ENCODE measurements at regions not wholly inside any gene's neighbourhood (a gene's known extent, or its start where the extent isn't known, plus 50 kb on each side); places are given as distances from the start of the nearest gene placed in this dataset.

DNA sequence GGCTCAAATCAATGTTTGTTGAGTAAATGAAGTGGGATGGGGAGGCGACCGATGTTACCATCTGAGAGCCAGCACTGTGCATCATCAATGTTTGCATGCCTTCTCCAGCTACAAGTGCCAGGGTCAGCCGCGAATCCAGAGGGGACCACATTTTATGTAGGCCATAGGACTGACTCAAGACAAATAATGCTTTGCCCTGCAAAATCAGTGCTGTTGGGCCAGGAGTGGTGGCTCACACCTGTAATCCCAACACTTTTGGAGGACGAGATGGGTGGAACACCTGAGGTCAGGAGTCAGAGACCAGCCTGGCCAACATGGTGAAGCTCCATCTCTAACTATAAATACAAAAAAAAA lies 53.1 kb upstream of the WSB1 start:
- no peaks in the 10 kb centered on the region for H3K27me3 ChIP-seq
- DNase-seq (no peak), ATAC-seq (no peak)
- no peak overlapping the region for H3K27ac ChIP-seq
- H3K9me3 ChIP-seq, result no peaks in the 10 kb centered on the region
- no peak overlapping the region for H3K4me3 ChIP-seq
- H3K4me1 ChIP-seq, result peaks cover 0 to 15% (median 11%) of the 10 kb centered on the region in 4 donors
- TF ChIP-seq, protein P1, sequence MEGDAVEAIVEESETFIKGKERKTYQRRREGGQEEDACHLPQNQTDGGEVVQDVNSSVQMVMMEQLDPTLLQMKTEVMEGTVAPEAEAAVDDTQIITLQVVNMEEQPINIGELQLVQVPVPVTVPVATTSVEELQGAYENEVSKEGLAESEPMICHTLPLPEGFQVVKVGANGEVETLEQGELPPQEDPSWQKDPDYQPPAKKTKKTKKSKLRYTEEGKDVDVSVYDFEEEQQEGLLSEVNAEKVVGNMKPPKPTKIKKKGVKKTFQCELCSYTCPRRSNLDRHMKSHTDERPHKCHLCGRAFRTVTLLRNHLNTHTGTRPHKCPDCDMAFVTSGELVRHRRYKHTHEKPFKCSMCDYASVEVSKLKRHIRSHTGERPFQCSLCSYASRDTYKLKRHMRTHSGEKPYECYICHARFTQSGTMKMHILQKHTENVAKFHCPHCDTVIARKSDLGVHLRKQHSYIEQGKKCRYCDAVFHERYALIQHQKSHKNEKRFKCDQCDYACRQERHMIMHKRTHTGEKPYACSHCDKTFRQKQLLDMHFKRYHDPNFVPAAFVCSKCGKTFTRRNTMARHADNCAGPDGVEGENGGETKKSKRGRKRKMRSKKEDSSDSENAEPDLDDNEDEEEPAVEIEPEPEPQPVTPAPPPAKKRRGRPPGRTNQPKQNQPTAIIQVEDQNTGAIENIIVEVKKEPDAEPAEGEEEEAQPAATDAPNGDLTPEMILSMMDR (IDR thresholded peaks at IDR 0.05), result no peak
- no peak for TF ChIP-seq POLR2A (IDR thresholded peaks at IDR 0.05)
- H3K36me3 ChIP-seq, result no peaks in the 10 kb centered on the region
- intact Hi-C loops (cut with DNase I), result loop anchor here (5.0 kb wide), 2 partner anchors 92 to 102 kb away; no protein-coding TSS in a partner anchor
- 56% methylated on average over 2 of the region's 5 CpGs for WGBS (ENCODE audit: insufficient coverage, low coverage, low lambda C conversion rate, missing lambda C conversion rate)

DNA sequence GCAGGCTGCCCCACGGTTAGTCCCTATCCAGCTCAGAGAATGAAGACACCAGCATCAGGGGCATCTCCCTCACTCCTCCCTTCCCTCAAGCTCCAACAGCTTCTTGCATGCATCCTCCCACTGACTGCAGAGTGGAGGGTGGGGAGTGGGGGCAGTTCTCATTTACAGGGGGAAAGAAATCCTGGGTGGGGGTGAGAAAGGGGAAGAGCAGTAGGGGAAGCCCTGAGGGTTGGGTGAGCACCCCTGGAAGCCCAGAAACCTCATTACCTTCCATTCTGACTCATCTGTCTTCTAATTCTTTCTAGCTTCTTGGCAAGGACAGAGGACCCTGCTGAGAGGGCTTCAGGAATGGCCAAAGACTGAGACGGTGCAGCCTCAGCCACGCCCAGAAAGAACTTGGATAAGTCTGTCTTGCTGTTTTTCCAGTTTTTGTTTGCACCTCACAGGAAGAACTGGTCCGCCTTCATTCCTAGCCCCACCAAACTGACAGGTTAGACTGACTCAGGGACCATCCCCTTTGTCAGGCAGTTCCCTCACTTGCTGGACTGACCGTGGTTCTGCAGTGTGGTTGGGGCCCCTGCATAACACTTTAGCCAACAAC lies 52.5 kb upstream of the WSB1 start:
- ATAC-seq (no peak), DNase-seq (no peak)
- Histone ChIP-seq H3K27ac (no peak overlapping the region), H3K36me3 (no peaks in the 10 kb centered on the region), H3K27me3 (no peaks in the 10 kb centered on the region), H3K4me3 (no peak overlapping the region), H3K4me1 (peaks cover 0 to 22% (median 14%) of the 10 kb centered on the region in 4 donors), H3K9me3 (no peaks in the 10 kb centered on the region)
- intact Hi-C loops (cut with DNase I), result loop anchor here (5.0 kb wide), 2 partner anchors 91 to 101 kb away; no protein-coding TSS in a partner anchor
- WGBS (ENCODE audit: insufficient coverage, low coverage, low lambda C conversion rate, missing lambda C conversion rate), result 78% methylated on average over 3 of the region's 5 CpGs
- no peak for TF ChIP-seq POLR2A (IDR thresholded peaks at IDR 0.05)
- TF ChIP-seq, protein P1 (IDR thresholded peaks at IDR 0.05), result no peak

DNA sequence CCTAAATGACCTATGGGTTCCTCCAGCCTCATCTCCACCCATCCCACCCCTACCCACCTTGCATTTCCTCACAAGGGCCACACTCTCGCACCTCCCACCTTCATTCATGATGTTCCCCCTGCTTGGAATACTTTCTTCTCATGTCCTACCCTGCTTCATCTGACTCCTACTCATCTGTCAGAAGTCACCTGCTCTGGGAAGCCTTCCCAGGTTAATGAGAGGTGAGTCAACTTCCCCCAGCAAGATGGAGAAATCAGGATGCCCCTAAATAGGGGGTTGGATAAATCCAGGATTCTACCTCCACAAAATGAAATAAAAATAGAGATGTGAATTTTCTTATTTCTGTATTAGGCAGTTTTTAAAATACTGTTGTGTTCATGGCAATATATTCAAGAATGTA lies 51.0 kb upstream of the WSB1 start:
- DNase-seq (no peak), ATAC-seq (no peak)
- no peaks in the 10 kb centered on the region for H3K9me3 ChIP-seq
- 100% methylated on average over 1 of the region's 1 CpG for WGBS (ENCODE audit: insufficient coverage, low coverage, low lambda C conversion rate, missing lambda C conversion rate)
- H3K27ac ChIP-seq, result no peak overlapping the region
- H3K36me3 ChIP-seq, result no peaks in the 10 kb centered on the region
- H3K27me3 ChIP-seq, result no peaks in the 10 kb centered on the region
- intact Hi-C loops (cut with DNase I), result loop anchor here (5.0 kb wide), 2 partner anchors 89 to 99 kb away; no protein-coding TSS in a partner anchor
- peaks cover 0 to 37% (median 24%) of the 10 kb centered on the region in 4 donors for H3K4me1 ChIP-seq
- H3K4me3 ChIP-seq, result no peak overlapping the region
- TF ChIP-seq POLR2A (IDR thresholded peaks at IDR 0.05), result no peak

DNA sequence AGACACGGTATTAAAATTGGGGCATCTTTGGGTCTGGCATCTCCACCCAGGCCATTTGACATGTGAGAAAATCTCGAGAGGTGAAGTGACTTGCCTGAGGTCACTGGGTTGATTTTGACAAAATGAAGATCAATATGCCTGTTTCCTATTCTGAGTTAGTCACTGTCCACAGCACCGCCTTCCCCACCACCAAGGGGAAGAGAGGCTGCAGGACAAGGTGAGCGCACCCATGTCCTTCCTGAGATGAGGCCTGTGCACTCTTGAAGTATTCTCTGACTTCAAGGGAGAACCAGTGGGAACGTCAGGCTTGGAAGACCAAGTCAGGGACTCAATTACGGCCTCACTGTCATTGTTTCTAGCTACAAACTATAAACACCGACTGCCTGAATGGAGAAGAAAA lies 49.9 kb upstream of the WSB1 start:
- peak overlapping the region; percentile 79 to 85 (median 85) for H3K27ac ChIP-seq
- WGBS (ENCODE audit: insufficient coverage, low coverage, low lambda C conversion rate, missing lambda C conversion rate), result 61% methylated on average over 4 of the region's 7 CpGs
- H3K27me3 ChIP-seq, result no peaks in the 10 kb centered on the region
- intact Hi-C loops (cut with DNase I), result loop anchor here (5.0 kb wide), 2 partner anchors 88 to 98 kb away; no protein-coding TSS in a partner anchor
- DNase-seq (no peak), ATAC-seq (no peak)
- no peak overlapping the region for H3K4me3 ChIP-seq
- H3K9me3 ChIP-seq, result no peaks in the 10 kb centered on the region
- peaks cover 0 to 38% (median 26%) of the 10 kb centered on the region in 4 donors for H3K4me1 ChIP-seq
- TF ChIP-seq POLR2A (IDR thresholded peaks at IDR 0.05), result no peak
- TF ChIP-seq, protein P1 (IDR thresholded peaks at IDR 0.05), result no peak
- H3K36me3 ChIP-seq, result no peaks in the 10 kb centered on the region

All from right lobe of liver (tissue), 6 donors.